ENCODE measurements at regions not wholly inside any gene's neighbourhood (a gene's known extent, or its start where the extent isn't known, plus 50 kb on each side); places are given as distances from the start of the nearest gene placed in this dataset.
A peak's percentile ranks its signal among the peaks of the same experiment; 100 is the strongest.
"Not testable (repeated sequence)": the region's sequence is repeated elsewhere in the genome, so short reads cannot be mapped to it uniquely, and the experiment has no call there.

GRCh38 chr1:96075704-96076455 is 645.7 kb upstream of the PTBP2 start:
- no peak for DNase-seq (ENCODE audit: low spot score)

DNA sequence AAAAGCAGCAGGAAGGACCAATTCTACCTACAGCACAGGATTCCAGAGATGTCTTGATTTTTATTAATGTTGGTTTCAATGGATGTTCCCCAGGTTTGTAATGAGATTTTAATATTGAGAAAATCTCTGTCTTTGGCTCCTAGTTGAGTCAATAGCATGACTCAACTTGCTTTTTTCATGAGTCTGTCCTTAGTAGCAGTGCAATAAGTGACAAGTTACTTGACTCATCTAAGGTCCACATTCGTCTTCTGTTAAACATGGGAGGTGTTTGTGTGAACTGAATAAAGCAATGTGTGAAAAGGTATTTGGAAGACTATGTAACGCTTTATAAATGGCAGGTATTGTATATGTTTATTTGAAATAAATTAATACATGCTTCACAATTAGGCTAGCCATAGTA is 645.0 kb upstream of the PTBP2 start:
- no peak for DNase-seq (ENCODE audit: low spot score)

DNA sequence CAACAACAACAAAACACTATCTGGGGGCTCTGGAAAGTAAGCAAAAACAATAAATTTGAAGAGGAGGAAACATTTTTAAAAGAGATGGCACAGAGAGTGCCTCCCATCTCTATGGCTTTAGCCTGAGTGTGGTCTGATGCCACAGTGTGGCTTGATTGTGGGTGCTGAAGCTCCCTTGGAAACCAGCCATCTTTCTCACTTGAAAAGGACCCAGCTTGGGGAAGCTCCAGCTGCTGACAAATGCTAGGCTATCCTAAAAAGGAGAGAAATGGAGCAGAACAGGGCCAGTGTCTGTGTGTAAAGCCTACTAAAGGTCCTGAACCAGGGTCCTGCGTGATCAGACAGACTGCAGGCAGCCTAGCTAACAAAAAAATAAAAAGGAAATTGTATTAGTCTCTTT is 642.0 kb upstream of the PTBP2 start:
- DNase-seq (ENCODE audit: low spot score): no peak

GRCh38 chr1:96080925-96081324 is 640.7 kb upstream of the PTBP2 start:
- peak; percentile 5 for DNase-seq (ENCODE audit: low spot score)

DNA sequence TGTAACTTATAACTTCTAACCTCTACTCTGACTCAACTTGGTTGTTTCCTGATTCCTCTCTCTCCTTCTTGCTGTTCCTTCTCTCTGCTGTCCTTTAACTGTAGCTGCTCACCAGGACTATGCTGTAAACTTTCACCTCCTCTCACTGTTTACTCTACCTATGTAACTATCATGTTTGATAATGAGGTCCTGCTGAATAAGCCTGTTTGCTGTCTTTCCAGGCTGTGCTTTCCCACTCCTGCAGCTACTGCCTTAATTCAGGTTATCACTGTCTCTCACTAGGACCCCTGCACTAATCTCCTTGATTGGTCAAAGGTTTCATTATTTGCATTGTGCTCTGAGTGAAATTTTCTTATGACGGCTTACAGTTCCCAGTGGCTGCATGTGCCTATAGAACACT is 633.9 kb upstream of the PTBP2 start:
- no peak for DNase-seq (ENCODE audit: low spot score)

DNA sequence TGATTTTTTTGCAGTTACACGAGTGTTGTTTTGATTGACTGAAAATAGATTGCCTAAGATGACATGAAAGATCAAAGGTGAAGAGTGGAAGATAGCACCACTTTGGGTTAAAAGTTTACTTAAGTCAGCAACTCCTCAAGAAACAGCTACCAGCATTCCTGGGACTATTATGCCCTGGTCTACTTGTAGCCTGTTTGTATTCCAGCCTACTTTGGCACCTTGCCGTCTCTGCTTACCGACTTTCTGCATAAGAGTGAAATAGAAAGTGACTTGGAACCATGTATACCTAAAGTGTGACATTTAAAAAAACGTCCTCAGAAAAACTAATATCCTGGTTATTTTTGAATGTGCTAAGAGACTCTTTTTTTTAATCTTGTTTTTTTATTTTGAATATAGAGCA is 631.5 kb upstream of the PTBP2 start:
- DNase-seq (ENCODE audit: low spot score): no peak

- DNase-seq (ENCODE audit: low spot score): no peak
Observed at GRCh38 chr1:96095849-96096612, 625.6 kb upstream of the PTBP2 start.

DNA sequence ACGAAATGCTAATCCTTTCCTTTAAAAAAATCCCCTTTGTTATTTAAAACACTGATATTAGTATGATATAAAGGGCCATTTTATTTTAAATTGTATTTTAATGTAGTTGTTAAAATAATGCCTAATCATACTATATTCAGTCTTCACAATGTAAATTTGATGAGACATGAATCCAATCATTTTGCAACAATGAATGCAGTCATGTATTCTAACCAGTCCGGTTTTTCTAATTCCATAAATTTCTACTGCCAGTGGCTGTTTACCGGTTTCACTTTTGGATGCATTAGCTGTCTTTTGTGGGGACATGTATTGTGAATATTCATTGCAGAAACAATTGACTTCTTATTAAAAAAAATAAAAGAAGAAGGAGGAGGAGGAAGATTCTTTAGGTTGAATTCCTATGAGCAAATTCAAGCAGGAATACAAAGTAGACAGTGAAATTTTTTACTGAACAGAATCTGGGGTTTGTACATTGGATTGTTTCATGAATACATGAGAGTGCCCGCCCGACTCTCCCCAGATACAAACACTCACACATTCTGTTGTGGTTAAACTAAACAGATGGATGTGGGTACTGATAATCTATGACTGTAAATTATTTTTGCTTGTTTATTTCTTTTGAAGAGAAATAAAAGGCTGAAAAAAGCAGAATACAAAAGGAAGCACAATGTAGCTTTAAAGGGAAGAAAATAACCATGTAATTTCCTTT is 624.8 kb upstream of the PTBP2 start:
- no peak for DNase-seq (ENCODE audit: low spot score)

DNA sequence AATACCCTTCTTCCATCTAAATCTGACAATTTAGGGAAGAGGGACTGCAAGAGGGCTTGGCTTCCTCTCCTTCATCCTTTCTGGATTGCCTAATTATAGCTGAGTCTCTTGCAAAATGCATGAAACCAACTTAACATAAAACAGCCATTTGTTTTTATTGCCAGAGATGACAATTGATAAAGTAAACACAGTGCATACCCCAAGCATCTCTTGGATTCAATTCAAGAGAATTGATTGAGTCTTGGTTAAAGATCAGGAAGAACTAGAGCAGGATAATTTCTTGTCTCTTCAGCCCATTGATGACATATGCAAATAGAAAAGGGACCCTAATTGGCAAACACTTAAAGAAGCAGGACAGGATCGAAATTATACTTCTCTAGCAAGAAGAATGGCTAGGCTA is 617.1 kb upstream of the PTBP2 start:
- DNase-seq (ENCODE audit: low spot score): no peak

- DNase-seq (ENCODE audit: low spot score): no peak
Observed at GRCh38 chr1:96104906-96105305, 616.7 kb upstream of the PTBP2 start.

- no peak for DNase-seq (ENCODE audit: low spot score)
Observed at GRCh38 chr1:96116731-96117130, 604.9 kb upstream of the PTBP2 start.

GRCh38 chr1:96130432-96130831 is 591.2 kb upstream of the PTBP2 start:
- DNase-seq (ENCODE audit: low spot score): no peak

GRCh38 chr1:96144636-96145035 is 576.9 kb upstream of the PTBP2 start:
- DNase-seq (ENCODE audit: low spot score): no peak

- DNase-seq (ENCODE audit: low spot score): no peak
Observed at GRCh38 chr1:96145492-96145891, 576.1 kb upstream of the PTBP2 start.

GRCh38 chr1:96152957-96153356 is 568.6 kb upstream of the PTBP2 start:
- DNase-seq (ENCODE audit: low spot score): not testable (repeated sequence)

DNA sequence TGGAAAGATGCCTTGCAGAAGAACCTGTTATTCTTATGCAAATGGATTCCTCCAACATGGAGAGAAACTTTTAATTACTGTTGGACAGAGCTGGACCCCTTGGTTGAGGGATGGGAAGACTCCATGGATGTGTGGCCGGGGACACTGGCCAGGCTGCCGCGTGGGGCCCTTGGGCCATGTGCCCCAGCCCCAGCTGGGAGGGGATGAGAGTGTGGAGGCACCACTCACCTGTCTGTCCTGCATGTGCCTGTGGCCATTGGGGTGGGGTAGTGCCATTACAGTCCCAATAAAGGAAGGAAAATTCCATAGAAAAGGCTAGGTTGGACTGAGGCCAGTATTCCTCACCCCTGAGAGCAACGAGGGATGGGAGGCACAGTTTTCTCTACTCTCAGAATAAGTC is 564.5 kb upstream of the PTBP2 start:
- DNase-seq (ENCODE audit: low spot score): no peak

GRCh38 chr1:96159379-96159778 is 562.2 kb upstream of the PTBP2 start:
- DNase-seq (ENCODE audit: low spot score): no peak

DNA sequence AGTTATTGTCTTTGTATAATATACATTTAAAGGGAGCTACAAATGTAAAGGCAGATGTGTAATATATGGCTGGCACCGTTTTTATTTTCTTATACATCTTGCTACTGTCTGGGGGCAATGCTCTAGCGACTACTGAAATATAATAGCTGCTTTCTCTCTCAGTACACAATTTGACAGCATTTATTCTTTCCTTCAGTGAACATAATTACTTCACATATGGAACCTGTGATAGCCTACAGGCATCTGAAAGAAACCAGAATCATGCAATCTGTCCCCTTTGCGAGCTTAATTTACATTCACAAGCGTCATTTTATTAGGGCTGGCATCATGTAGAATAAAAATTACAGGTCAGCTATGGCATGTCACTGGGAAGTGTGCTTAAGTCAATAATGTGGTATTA is 557.5 kb upstream of the PTBP2 start:
- DNase-seq (ENCODE audit: low spot score): no peak

- DNase-seq (ENCODE audit: low spot score): no peak
Observed at GRCh38 chr1:96178053-96178452, 543.5 kb upstream of the PTBP2 start.

GRCh38 chr1:96183485-96183884 is 538.1 kb upstream of the PTBP2 start:
- DNase-seq (ENCODE audit: low spot score): no peak

- no peak for DNase-seq (ENCODE audit: low spot score)
Observed at GRCh38 chr1:96183928-96184327, 537.7 kb upstream of the PTBP2 start.

DNA sequence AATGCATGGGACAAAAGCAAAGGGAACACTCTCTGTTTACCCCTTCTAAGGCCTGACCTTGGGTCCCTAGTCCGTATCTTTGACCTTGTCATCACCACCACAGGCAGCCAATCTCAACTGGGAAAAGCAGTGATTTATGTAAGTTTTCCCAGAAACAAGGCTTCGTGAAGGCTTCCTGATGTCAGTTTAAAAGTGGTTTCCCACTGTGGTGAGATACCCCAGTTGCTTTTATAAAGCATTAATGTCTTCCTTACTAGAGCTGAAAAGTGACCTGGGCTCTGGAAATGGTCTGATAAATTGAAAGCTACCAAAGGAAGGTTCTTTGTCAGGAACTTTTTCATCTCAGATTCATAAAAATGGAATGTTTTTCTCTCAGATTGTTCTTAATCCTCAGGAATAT is 536.4 kb upstream of the PTBP2 start:
- no peak for DNase-seq (ENCODE audit: low spot score)

GRCh38 chr1:96187020-96187419 is 534.6 kb upstream of the PTBP2 start:
- DNase-seq (ENCODE audit: low spot score): no peak

Measured in GM03348 (cell line).